ENCODE measurements at regions not wholly inside any gene's neighbourhood (a gene's known extent, or its start where the extent isn't known, plus 50 kb on each side); places are given as distances from the start of the nearest gene placed in this dataset.
"Not testable (repeated sequence)": the region's sequence is repeated elsewhere in the genome, so short reads cannot be mapped to it uniquely, and the experiment has no call there.

GRCh38 chr6:104676679-104677078 is 183.0 kb downstream of the HACE1 start:
- not testable (repeated sequence) for H3K27ac ChIP-seq; H3K79me2 ChIP-seq (ENCODE audit: insufficient read depth, low read depth); H3K27me3 ChIP-seq (ENCODE audit: insufficient read depth, low read depth); H3K4me3 ChIP-seq (IDR thresholded peaks at IDR 0.05; ENCODE audit: insufficient read depth, low read depth, low read length); H3K4me1 ChIP-seq (ENCODE audit: low read depth, poor library complexity, severe bottlenecking); H3K4me2 ChIP-seq; H4K20me1 ChIP-seq (ENCODE audit: insufficient read depth); H3K36me3 ChIP-seq (ENCODE audit: insufficient read depth); H2AFZ ChIP-seq (ENCODE audit: low read depth); H3K9ac ChIP-seq

GRCh38 chr6:104675161-104675560 is 184.6 kb downstream of the HACE1 start:
- not testable (repeated sequence) for H2AFZ ChIP-seq (ENCODE audit: low read depth); H3K27ac ChIP-seq

GRCh38 chr6:104673078-104673477 is 186.6 kb downstream of the HACE1 start:
- H3K36me3 ChIP-seq (ENCODE audit: insufficient read depth); H3K4me3 ChIP-seq (IDR thresholded peaks at IDR 0.05; ENCODE audit: insufficient read depth, low read depth, low read length); H4K20me1 ChIP-seq (ENCODE audit: insufficient read depth); H3K4me2 ChIP-seq; H3K9ac ChIP-seq; H3K27ac ChIP-seq; H3K27me3 ChIP-seq (ENCODE audit: insufficient read depth, low read depth); H2AFZ ChIP-seq (ENCODE audit: low read depth); H3K79me2 ChIP-seq (ENCODE audit: insufficient read depth, low read depth); H3K4me1 ChIP-seq (ENCODE audit: low read depth, poor library complexity, severe bottlenecking): not testable (repeated sequence)

More at GRCh38 chr6:104675161-104675560, 184.6 kb downstream of the HACE1 start:
- H4K20me1 ChIP-seq (ENCODE audit: insufficient read depth); H3K79me2 ChIP-seq (ENCODE audit: insufficient read depth, low read depth); H3K27me3 ChIP-seq (ENCODE audit: insufficient read depth, low read depth); H3K36me3 ChIP-seq (ENCODE audit: insufficient read depth); H3K4me3 ChIP-seq (IDR thresholded peaks at IDR 0.05; ENCODE audit: insufficient read depth, low read depth, low read length); H3K4me1 ChIP-seq (ENCODE audit: low read depth, poor library complexity, severe bottlenecking); H3K4me2 ChIP-seq; H3K9ac ChIP-seq: not testable (repeated sequence)

GRCh38 chr6:104671591-104671891 is 188.2 kb downstream of the HACE1 start:
- not testable (repeated sequence) for H3K4me1 ChIP-seq (ENCODE audit: low read depth, poor library complexity, severe bottlenecking); H3K79me2 ChIP-seq (ENCODE audit: insufficient read depth, low read depth); H2AFZ ChIP-seq (ENCODE audit: low read depth); H3K4me2 ChIP-seq; H3K9ac ChIP-seq; H3K36me3 ChIP-seq (ENCODE audit: insufficient read depth); H4K20me1 ChIP-seq (ENCODE audit: insufficient read depth); H3K27me3 ChIP-seq (ENCODE audit: insufficient read depth, low read depth); H3K4me3 ChIP-seq (IDR thresholded peaks at IDR 0.05; ENCODE audit: insufficient read depth, low read depth, low read length); H3K27ac ChIP-seq

- H3K9ac ChIP-seq; H3K27me3 ChIP-seq (ENCODE audit: insufficient read depth, low read depth); H3K4me1 ChIP-seq (ENCODE audit: low read depth, poor library complexity, severe bottlenecking); H3K36me3 ChIP-seq (ENCODE audit: insufficient read depth); H3K4me2 ChIP-seq; H3K27ac ChIP-seq; H2AFZ ChIP-seq (ENCODE audit: low read depth); H3K4me3 ChIP-seq (IDR thresholded peaks at IDR 0.05; ENCODE audit: insufficient read depth, low read depth, low read length); H3K79me2 ChIP-seq (ENCODE audit: insufficient read depth, low read depth); H4K20me1 ChIP-seq (ENCODE audit: insufficient read depth): not testable (repeated sequence)
Measured at GRCh38 chr6:104670834-104671590, 188.7 kb downstream of the HACE1 start.

GRCh38 chr6:104669483-104669882 is 190.2 kb downstream of the HACE1 start:
- Histone ChIP-seq H3K9ac (no peak overlapping the region), H3K4me2 (no peak overlapping the region), H3K4me3 (IDR thresholded peaks at IDR 0.05; ENCODE audit: insufficient read depth, low read depth, low read length) (no peak overlapping the region), H3K4me1 (ENCODE audit: low read depth, poor library complexity, severe bottlenecking) (no peaks in the 10 kb centered on the region), H3K36me3 (ENCODE audit: insufficient read depth) (no peaks in the 10 kb centered on the region), H3K27me3 (ENCODE audit: insufficient read depth, low read depth) (no peaks in the 10 kb centered on the region), H3K27ac (no peak overlapping the region), H3K79me2 (ENCODE audit: insufficient read depth, low read depth) (no peaks in the 10 kb centered on the region), H4K20me1 (ENCODE audit: insufficient read depth) (no peaks in the 10 kb centered on the region), H2AFZ (ENCODE audit: low read depth) (no peak overlapping the region)
- TF ChIP-seq CTCF (conservative IDR thresholded peaks at IDR 0.05; ENCODE audit: low read depth, low read length), result no peak

- Histone ChIP-seq H3K4me3 (IDR thresholded peaks at IDR 0.05; ENCODE audit: insufficient read depth, low read depth, low read length) (no peak overlapping the region), H3K27me3 (ENCODE audit: insufficient read depth, low read depth) (no peaks in the 10 kb centered on the region), H3K27ac (no peak overlapping the region), H3K36me3 (ENCODE audit: insufficient read depth) (no peaks in the 10 kb centered on the region), H3K4me2 (no peak overlapping the region), H3K4me1 (ENCODE audit: low read depth, poor library complexity, severe bottlenecking) (no peaks in the 10 kb centered on the region), H3K79me2 (ENCODE audit: insufficient read depth, low read depth) (no peaks in the 10 kb centered on the region), H4K20me1 (ENCODE audit: insufficient read depth) (no peaks in the 10 kb centered on the region), H2AFZ (ENCODE audit: low read depth) (no peak overlapping the region), H3K9ac (no peak overlapping the region)
- no peak for TF ChIP-seq CTCF (conservative IDR thresholded peaks at IDR 0.05; ENCODE audit: low read depth, low read length)
Measured at GRCh38 chr6:104656235-104656634, 203.5 kb downstream of the HACE1 start.
